ENCODE measurements at regions not wholly inside any gene's neighbourhood (a gene's known extent, or its start where the extent isn't known, plus 50 kb on each side); places are given as distances from the start of the nearest gene placed in this dataset.

- TF ChIP-seq, protein P1, sequence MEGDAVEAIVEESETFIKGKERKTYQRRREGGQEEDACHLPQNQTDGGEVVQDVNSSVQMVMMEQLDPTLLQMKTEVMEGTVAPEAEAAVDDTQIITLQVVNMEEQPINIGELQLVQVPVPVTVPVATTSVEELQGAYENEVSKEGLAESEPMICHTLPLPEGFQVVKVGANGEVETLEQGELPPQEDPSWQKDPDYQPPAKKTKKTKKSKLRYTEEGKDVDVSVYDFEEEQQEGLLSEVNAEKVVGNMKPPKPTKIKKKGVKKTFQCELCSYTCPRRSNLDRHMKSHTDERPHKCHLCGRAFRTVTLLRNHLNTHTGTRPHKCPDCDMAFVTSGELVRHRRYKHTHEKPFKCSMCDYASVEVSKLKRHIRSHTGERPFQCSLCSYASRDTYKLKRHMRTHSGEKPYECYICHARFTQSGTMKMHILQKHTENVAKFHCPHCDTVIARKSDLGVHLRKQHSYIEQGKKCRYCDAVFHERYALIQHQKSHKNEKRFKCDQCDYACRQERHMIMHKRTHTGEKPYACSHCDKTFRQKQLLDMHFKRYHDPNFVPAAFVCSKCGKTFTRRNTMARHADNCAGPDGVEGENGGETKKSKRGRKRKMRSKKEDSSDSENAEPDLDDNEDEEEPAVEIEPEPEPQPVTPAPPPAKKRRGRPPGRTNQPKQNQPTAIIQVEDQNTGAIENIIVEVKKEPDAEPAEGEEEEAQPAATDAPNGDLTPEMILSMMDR (IDR thresholded peaks at IDR 0.05; ENCODE audit: low read length) = no peak
- TF ChIP-seq EZH2 (IDR thresholded peaks at IDR 0.05; ENCODE audit: borderline replicate concordance, low read length) = no peak
Measured at GRCh38 chr1:79708646-79709265, 702.2 kb upstream of the ADGRL4 start.
